LNCAP (cell line): ENCODE measurements at regions not wholly inside any gene's neighbourhood (a gene's known extent, or its start where the extent isn't known, plus 50 kb on each side); places are given as distances from the start of the nearest gene placed in this dataset.

Source experiments
- TF ChIP-seq, protein P1 (sequence below): fragments of 450-650 bp; IDR thresholded peaks from 2 replicates; pipeline ENCODE4 v1.5.1; 2017; ENCODE audit warnings: mild to moderate bottlenecking

DNA sequence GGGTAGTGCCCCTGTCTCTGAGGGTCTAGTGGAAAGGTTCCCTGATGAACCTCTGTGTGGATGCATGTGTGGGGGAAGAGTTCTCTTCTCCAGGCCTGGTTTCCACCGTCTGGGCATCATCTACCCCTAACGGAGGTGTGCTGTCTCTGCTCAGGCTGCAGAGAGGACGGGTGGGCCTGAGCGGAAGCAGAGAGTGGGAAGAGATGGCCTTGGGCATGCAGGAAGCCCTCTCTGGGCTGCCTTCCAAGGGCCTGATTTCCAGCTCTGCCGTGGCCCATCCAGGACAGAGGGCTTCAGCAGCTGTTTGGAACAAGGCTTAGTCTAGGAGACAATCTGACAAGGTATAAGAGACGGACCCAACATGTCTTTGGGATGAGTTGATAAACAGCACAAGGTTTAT, 220.1 kb upstream of the DTNBP1 start:
- TF ChIP-seq, protein P1, sequence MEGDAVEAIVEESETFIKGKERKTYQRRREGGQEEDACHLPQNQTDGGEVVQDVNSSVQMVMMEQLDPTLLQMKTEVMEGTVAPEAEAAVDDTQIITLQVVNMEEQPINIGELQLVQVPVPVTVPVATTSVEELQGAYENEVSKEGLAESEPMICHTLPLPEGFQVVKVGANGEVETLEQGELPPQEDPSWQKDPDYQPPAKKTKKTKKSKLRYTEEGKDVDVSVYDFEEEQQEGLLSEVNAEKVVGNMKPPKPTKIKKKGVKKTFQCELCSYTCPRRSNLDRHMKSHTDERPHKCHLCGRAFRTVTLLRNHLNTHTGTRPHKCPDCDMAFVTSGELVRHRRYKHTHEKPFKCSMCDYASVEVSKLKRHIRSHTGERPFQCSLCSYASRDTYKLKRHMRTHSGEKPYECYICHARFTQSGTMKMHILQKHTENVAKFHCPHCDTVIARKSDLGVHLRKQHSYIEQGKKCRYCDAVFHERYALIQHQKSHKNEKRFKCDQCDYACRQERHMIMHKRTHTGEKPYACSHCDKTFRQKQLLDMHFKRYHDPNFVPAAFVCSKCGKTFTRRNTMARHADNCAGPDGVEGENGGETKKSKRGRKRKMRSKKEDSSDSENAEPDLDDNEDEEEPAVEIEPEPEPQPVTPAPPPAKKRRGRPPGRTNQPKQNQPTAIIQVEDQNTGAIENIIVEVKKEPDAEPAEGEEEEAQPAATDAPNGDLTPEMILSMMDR = no peak

DNA sequence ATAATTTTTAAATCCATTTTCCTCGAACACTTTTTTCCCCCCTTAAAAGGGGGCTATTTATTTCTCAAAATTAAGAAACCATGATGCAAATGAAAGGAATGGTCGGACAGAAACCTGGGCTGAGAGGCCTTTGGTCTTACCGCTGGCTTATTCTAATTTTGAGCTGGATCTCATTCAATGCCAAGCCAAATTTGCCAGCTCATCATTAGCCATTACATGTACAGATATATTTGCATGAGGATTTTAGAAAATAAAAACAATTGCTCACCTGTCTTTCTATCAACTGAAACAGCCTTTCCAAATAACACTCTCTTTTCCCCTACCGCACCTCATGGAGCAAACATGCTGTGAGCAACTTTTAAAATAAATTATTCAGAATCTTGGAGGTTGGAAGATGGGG, 219.5 kb upstream of the DTNBP1 start:
- TF ChIP-seq, protein P1 = no peak

DNA sequence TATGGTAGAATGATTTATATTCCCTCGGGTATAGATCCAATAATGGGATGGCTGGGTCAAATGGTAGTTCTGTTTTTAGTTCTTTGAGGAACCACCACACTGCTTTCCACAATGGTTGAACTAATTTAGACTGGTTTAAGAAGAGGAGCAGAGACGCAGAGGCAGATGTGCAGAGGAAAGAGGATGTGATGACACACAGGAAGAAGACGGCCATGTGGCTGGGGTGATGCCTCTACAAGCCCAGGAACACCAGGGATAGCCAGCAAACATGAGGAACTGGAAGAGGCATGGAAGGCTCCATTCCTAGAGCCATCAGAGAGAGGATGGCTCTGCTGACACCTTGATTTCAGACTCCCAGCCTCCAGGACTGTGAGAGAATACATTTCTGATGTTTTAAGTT, 218.3 kb upstream of the DTNBP1 start:
- TF ChIP-seq, protein P1 = no peak

DNA sequence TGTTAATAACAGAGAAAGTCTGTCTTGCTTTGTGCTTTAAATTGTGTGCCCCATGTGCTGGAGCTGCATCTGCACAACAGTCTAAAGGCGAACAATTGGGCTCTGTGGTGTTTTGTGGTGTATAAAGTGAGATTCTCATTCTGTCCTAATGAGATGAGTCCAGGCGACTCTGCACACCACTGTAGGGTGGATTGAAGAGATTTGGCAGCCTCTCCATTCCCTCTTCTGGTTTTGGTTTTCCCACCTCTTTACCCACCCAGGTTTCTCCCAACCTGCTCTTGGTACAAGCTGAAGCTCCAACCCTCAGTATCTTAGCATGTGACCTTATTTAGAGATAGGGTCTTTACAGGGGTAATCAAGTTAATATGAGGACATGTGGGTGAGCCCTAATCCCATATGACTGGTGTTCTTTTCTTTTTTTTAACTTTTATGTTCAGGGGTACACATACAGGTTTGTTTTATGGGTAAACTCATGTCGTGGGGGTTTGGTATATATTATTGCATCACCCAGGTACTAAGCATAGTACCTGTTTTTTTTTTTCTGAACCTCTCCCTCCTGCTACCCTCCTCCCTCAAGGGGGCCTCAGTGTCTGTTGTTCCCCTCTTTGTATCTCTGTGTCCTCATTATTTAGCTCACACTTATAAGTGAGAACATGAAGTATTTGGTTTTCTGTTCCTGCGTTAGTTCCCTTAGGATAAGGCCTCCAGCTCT, 217.6 kb upstream of the DTNBP1 start:
- TF ChIP-seq, protein P1 = no peak

DNA sequence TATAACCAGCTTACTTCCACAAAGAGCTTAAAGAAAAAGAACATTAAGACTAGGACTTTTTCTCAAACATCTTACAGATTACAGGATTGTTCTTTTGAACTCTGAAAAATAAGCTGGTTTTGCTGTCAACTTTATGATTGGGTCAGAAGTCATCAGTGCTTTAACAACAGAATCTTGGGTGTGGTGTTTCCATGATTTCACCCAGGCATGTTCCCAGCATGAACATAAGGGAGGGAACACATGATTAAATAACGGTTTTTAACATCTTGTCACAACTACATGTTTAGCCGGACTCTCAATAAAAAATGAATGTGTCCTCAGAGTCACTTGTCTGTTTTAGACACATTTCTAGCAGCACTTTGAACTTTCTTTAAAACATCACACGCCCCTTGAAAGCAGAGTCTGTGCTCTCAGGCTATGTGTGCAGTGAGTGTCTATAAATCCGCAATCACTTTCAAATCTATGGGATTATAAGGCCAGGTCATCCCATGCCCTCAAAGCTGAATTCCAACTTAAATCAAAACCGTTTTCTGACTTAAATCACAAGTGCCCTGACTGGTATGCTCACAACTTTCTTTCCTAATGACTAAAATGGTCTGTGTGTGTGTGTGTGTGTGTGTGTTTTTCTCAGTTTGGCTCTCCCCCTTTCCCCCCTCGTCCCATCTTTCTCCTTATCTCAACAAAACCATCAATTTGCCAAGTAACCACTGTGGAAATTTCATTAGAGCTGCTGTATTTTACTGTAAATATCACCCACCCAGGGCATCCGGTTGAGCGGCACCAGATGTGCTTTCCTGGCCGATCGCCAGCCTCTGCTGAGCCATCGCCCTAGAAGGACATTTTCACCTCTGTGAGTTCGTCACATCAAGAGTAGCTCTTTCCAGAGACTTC, 216.8 kb upstream of the DTNBP1 start:
- TF ChIP-seq, protein P1 = no peak

DNA sequence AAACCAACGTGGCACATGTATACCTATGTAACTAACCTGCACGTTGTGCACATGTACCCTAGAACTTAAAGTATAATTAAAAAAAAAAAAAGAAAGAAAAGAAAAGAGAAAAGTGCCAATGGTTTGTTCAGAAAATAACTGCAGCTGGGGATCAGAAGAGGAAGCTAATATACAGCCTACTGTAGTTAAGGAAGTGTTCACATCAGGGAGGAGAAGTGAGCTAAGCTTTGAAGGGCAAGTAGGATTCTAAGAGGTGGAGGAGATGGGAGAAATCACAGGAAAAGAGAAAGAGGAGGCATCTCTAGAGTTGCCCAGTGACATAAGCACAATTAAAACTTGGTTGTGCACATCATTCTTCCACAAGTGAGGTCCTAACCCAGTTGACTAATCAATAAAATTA, 214.4 kb upstream of the DTNBP1 start:
- TF ChIP-seq, protein P1 = no peak

DNA sequence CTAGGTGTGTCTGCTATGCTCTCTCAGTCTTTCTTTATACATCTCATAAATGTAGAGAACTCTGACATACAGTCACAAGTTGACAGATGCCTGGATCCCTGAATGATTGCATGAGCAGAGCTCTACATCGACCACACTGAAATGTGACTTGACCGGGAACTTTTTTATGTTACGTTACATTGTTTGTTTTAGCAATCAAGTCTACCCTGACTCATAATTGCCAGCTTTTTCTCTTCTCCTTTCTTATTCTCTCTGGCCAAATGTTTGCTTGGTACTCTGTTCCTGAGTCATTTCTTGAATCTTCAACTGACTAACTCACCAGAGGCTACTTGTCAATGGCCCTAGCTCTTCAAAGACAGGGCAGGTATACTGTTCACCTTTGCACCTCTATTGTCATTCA, 213.6 kb upstream of the DTNBP1 start:
- TF ChIP-seq, protein P1 = no peak
